ENCODE measurements at regions not wholly inside any gene's neighbourhood (a gene's known extent, or its start where the extent isn't known, plus 50 kb on each side); places are given as distances from the start of the nearest gene placed in this dataset.

- no peaks in the 10 kb centered on the region for H3K36me3 ChIP-seq
- 45% methylated on average over 1 of the region's 1 CpG; no CpG with 5 or more reads in 1 of the 2 donors for WGBS, 2 donors (ENCODE audit: low coverage in 1 of 2)
- H3K9me3 ChIP-seq = no peaks in the 10 kb centered on the region
- no peak for TF ChIP-seq POLR2AphosphoS5 (IDR thresholded peaks at IDR 0.05)
- TF ChIP-seq EP300 (IDR thresholded peaks at IDR 0.05) = no peak
- no peak for TF ChIP-seq POLR2A (IDR thresholded peaks at IDR 0.05)
- no peak for TF ChIP-seq CTCF (IDR thresholded peaks at IDR 0.05)
- no peak for ATAC-seq
- no peak overlapping the region for H3K27ac ChIP-seq
- no peaks in the 10 kb centered on the region for H3K27me3 ChIP-seq
- no peaks in the 10 kb centered on the region for H3K4me1 ChIP-seq
- no peak overlapping the region for H3K4me3 ChIP-seq
Measured at GRCh38 chr13:103370790-103371189, 304.6 kb upstream of the SLC10A2 start.

GRCh38 chr13:103358255-103358932 lies 292.2 kb upstream of the SLC10A2 start:
- ATAC-seq = no peak
- Histone ChIP-seq H3K27ac (no peak overlapping the region), H3K36me3 (no peaks in the 10 kb centered on the region), H3K4me1 (no peaks in the 10 kb centered on the region), H3K27me3 (no peaks in the 10 kb centered on the region), H3K9me3 (no peaks in the 10 kb centered on the region), H3K4me3 (no peak overlapping the region)
- TF ChIP-seq POLR2A (IDR thresholded peaks at IDR 0.05) = no peak
- TF ChIP-seq CTCF (IDR thresholded peaks at IDR 0.05) = no peak
- no peak for TF ChIP-seq POLR2AphosphoS5 (IDR thresholded peaks at IDR 0.05)
- no peak for TF ChIP-seq EP300 (IDR thresholded peaks at IDR 0.05)
- 60 to 65% methylated on average over 5 to 6 of the region's 6 CpGs for WGBS, 2 donors (ENCODE audit: low coverage in 1 of 2)

GRCh38 chr13:103356226-103356864 lies 290.1 kb upstream of the SLC10A2 start:
- no peaks in the 10 kb centered on the region for H3K27me3 ChIP-seq
- no peak overlapping the region for H3K4me3 ChIP-seq
- H3K4me1 ChIP-seq = no peaks in the 10 kb centered on the region
- 88 to 92% methylated on average over 4 of the region's 6 CpGs for WGBS, 2 donors (ENCODE audit: low coverage in 1 of 2)
- ATAC-seq = no peak
- no peak overlapping the region for H3K27ac ChIP-seq
- TF ChIP-seq POLR2AphosphoS5 (IDR thresholded peaks at IDR 0.05) (no peak), EP300 (IDR thresholded peaks at IDR 0.05) (no peak), CTCF (IDR thresholded peaks at IDR 0.05) (no peak), POLR2A (IDR thresholded peaks at IDR 0.05) (no peak)
- no peaks in the 10 kb centered on the region for H3K36me3 ChIP-seq
- no peaks in the 10 kb centered on the region for H3K9me3 ChIP-seq

GRCh38 chr13:103354171-103354570 lies 288.0 kb upstream of the SLC10A2 start:
- Histone ChIP-seq H3K4me3 (no peak overlapping the region), H3K4me1 (no peaks in the 10 kb centered on the region), H3K36me3 (no peaks in the 10 kb centered on the region), H3K27me3 (no peaks in the 10 kb centered on the region), H3K27ac (no peak overlapping the region), H3K9me3 (no peaks in the 10 kb centered on the region)
- no peak for TF ChIP-seq EP300 (IDR thresholded peaks at IDR 0.05)
- no peak for TF ChIP-seq POLR2A (IDR thresholded peaks at IDR 0.05)
- no peak for TF ChIP-seq POLR2AphosphoS5 (IDR thresholded peaks at IDR 0.05)
- TF ChIP-seq CTCF (IDR thresholded peaks at IDR 0.05) = no peak
- 46 to 49% methylated on average over 2 of the region's 2 CpGs for WGBS, 2 donors (ENCODE audit: low coverage in 1 of 2)
- ATAC-seq = no peak

Data from gastroesophageal sphincter (tissue), 4 donors.